Right atrium auricular region (tissue), 2 donors: ENCODE measurements at regions not wholly inside any gene's neighbourhood (a gene's known extent, or its start where the extent isn't known, plus 50 kb on each side); places are given as distances from the start of the nearest gene placed in this dataset.
"Not testable (repeated sequence)": the region's sequence is repeated elsewhere in the genome, so short reads cannot be mapped to it uniquely, and the experiment has no call there.

Experiments used
- DNase-seq: peaks from one replicate; pipeline ENCODE4 v3.0.0-alpha.2; 2019; ENCODE audit warnings: low spot score
- H3K27ac ChIP-seq, 2 donors: fragments of 200-600 bp; sonication (generic); 1 replicate in 1 of 2; 2 replicates in 1 of 2; pipeline ENCODE4 v1.5.1; 2016 to 2019
- H3K27me3 ChIP-seq, 2 donors: fragments of 200-600 bp; sonication (generic); one replicate each; pipeline versions ENCODE4 v1.5.1 to v1.6.0; 2017 to 2019
- H3K36me3 ChIP-seq: fragments of 200-600 bp; sonication (generic); one replicate; pipeline ENCODE4 v1.5.1; 2016
- H3K4me1 ChIP-seq, 2 donors: fragments of 200-600 bp; sonication (generic); one replicate each; pipeline versions ENCODE4 v1.5.1 to v1.6.0; 2017 to 2019
- H3K4me3 ChIP-seq, 2 donors: fragments of 200-600 bp; sonication (generic); 1 replicate in 1 of 2; 2 replicates in 1 of 2; pipeline ENCODE4 v1.5.1; 2017 to 2019; ENCODE audit warnings: mild to moderate bottlenecking in 1 of 2, moderate library complexity in 1 of 2
- H3K9me3 ChIP-seq, 2 donors: fragments of 200-600 bp; sonication (generic); one replicate each; pipeline ENCODE4 v1.5.1; 2019
- CTCF ChIP-seq, 2 donors: fragments of 200-600 bp; sonication (generic); IDR thresholded peaks; one replicate each; pipeline ENCODE4 v1.5.1; 2019; ENCODE audit warnings: antibody characterized with exemption in 2 of 2

- no peak for TF ChIP-seq CTCF (IDR thresholded peaks at IDR 0.05)
- no peaks in the 10 kb centered on the region for H3K27me3 ChIP-seq
- H3K36me3 ChIP-seq: no peaks in the 10 kb centered on the region
- no peak for DNase-seq
- H3K27ac ChIP-seq: no peak overlapping the region
- H3K9me3 ChIP-seq: no peaks in the 10 kb centered on the region
- no peak overlapping the region for H3K4me3 ChIP-seq
- H3K4me1 ChIP-seq: no peaks in the 10 kb centered on the region
These were observed 197.7 kb downstream of the ZNF737 start for GRCh38 chr19:20367811-20368294.

GRCh38 chr19:20365146-20365545, 198.1 kb downstream of the ZNF486 start:
- no peak overlapping the region for H3K4me3 ChIP-seq
- no peak for TF ChIP-seq CTCF (IDR thresholded peaks at IDR 0.05)
- H3K36me3 ChIP-seq: no peaks in the 10 kb centered on the region
- H3K4me1 ChIP-seq: no peaks in the 10 kb centered on the region
- no peaks in the 10 kb centered on the region for H3K9me3 ChIP-seq
- no peak for DNase-seq
- H3K27ac ChIP-seq: no peak overlapping the region
- H3K27me3 ChIP-seq: no peaks in the 10 kb centered on the region

GRCh38 chr19:20359933-20360720, 193.1 kb downstream of the ZNF486 start:
- no peak overlapping the region for H3K4me3 ChIP-seq
- H3K9me3 ChIP-seq: peaks cover 0 to 4% of the 10 kb centered on the region in 2 donors
- no peak for DNase-seq
- no peaks in the 10 kb centered on the region for H3K4me1 ChIP-seq
- H3K27ac ChIP-seq: no peak overlapping the region
- no peaks in the 10 kb centered on the region for H3K36me3 ChIP-seq
- no peaks in the 10 kb centered on the region for H3K27me3 ChIP-seq
- no peak for TF ChIP-seq CTCF (IDR thresholded peaks at IDR 0.05)

GRCh38 chr19:20358841-20359465, 191.9 kb downstream of the ZNF486 start:
- not testable (repeated sequence) for H3K4me1 ChIP-seq, H3K27ac ChIP-seq, DNase-seq, H3K4me3 ChIP-seq, H3K9me3 ChIP-seq, H3K27me3 ChIP-seq, H3K36me3 ChIP-seq

DNA sequence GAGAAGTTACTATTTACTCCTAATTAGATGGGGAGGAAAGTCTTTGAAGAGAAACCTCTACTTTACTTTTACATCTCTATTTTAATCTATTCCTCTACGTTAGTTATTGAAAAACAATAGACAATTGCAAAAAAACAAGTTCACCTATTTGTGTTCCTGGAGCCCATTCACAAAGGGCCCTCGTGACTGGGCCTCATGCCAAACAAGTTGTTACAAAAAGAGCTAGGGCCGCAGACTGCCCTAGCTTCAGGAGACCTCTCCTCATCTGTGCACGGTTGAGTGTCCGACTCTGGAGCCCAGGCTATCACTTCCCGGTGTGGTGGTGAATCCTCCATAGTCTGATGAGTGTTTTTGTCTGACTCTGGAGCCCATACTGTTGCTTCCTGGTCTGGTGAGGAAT, 190.9 kb downstream of the ZNF486 start:
- TF ChIP-seq CTCF (IDR thresholded peaks at IDR 0.05): no peak
- DNase-seq: no peak
- no peaks in the 10 kb centered on the region for H3K4me1 ChIP-seq
- no peaks in the 10 kb centered on the region for H3K27me3 ChIP-seq
- H3K4me3 ChIP-seq: no peak overlapping the region
- H3K27ac ChIP-seq: no peak overlapping the region
- peaks cover 0 to 4% of the 10 kb centered on the region in 2 donors for H3K9me3 ChIP-seq
- no peaks in the 10 kb centered on the region for H3K36me3 ChIP-seq

GRCh38 chr19:20351244-20351643, 184.2 kb downstream of the ZNF486 start:
- Histone ChIP-seq H3K27ac (no peak overlapping the region), H3K4me3 (no peak overlapping the region), H3K4me1 (no peaks in the 10 kb centered on the region), H3K36me3 (no peaks in the 10 kb centered on the region), H3K27me3 (no peaks in the 10 kb centered on the region), H3K9me3 (no peaks in the 10 kb centered on the region)
- DNase-seq: no peak
- TF ChIP-seq CTCF (IDR thresholded peaks at IDR 0.05): no peak
